ENCODE measurements at regions not wholly inside any gene's neighbourhood (a gene's known extent, or its start where the extent isn't known, plus 50 kb on each side); places are given as distances from the start of the nearest gene placed in this dataset.

DNA sequence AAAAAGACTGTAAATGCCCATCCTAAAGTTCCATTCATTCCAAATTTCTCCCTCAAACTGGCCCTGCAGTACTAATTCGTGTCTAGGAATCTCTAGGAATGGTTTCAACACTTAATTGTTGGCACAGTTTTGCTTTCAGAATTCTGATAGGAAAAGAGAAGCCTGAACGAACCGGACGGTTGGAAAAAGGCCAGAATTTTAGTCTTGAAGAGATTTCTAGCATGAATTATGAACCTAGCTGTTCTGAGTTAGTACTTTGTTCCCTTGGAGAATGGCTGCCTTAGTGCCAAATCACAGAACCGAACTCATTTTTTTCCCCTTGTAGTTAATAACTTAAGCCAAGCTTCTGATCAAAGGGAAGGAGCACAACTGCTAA lies 262.6 kb downstream of the ADAMTS20 start:
- TF ChIP-seq, protein P1, sequence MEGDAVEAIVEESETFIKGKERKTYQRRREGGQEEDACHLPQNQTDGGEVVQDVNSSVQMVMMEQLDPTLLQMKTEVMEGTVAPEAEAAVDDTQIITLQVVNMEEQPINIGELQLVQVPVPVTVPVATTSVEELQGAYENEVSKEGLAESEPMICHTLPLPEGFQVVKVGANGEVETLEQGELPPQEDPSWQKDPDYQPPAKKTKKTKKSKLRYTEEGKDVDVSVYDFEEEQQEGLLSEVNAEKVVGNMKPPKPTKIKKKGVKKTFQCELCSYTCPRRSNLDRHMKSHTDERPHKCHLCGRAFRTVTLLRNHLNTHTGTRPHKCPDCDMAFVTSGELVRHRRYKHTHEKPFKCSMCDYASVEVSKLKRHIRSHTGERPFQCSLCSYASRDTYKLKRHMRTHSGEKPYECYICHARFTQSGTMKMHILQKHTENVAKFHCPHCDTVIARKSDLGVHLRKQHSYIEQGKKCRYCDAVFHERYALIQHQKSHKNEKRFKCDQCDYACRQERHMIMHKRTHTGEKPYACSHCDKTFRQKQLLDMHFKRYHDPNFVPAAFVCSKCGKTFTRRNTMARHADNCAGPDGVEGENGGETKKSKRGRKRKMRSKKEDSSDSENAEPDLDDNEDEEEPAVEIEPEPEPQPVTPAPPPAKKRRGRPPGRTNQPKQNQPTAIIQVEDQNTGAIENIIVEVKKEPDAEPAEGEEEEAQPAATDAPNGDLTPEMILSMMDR (IDR thresholded peaks at IDR 0.05; ENCODE audit: low read depth, low read length), result no peak

DNA sequence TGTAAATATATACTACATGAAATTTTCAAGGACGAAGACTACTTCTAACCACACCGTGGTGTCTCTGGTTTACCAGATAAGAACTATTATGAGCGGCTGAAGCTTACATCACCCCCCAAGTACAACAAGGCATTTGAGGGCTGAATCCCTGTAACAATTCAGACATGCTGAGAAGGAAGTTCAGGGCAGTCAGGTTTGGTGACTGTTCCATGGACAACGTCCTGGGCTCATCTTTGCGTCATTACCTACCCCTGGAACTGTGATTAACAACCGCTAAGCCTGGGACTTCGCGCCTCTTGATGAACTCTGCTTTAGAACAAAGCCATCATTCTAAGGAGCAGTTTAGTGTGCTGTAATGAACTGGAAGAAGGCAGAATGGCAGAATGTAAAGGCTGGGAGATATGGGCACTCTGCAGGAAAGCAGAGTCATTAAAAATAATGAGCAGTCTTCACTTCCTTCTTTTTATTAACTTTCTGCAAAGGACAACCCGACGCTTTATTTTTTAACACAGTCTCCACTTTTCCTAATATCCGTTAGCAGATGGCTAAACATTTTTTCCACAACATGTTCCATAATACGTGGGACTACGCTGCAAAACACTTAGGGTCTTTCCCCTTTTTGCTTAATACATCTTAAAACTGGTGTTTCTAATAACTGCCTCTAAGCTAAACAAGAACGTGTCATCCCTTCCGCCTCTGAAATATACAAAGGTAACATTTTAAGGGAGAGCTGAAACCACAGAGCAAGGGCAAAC lies 263.2 kb downstream of the ADAMTS20 start:
- Histone ChIP-seq H3K4me3 (no peak overlapping the region), H3K36me3 (no peaks in the 10 kb centered on the region), H3K27me3 (no peaks in the 10 kb centered on the region), H3K4me1 (ENCODE audit: low read depth) (peaks cover 23% of the 10 kb centered on the region), H3K27ac (no peak overlapping the region), H3K9me3 (ENCODE audit: low read depth) (no peaks in the 10 kb centered on the region)
- TF ChIP-seq, protein P1 (IDR thresholded peaks at IDR 0.05; ENCODE audit: low read depth, low read length), result no peak
- no peak for DNase-seq (ENCODE audit: low read depth in 1 of 2, low spot score in 1 of 2)

More for the DNA sequence above, 262.6 kb downstream of the ADAMTS20 start:
- no peak overlapping the region for H3K4me3 ChIP-seq
- H3K9me3 ChIP-seq (ENCODE audit: low read depth), result no peaks in the 10 kb centered on the region
- H3K27me3 ChIP-seq, result no peaks in the 10 kb centered on the region
- no peak overlapping the region for H3K27ac ChIP-seq
- no peaks in the 10 kb centered on the region for H3K36me3 ChIP-seq
- H3K4me1 ChIP-seq (ENCODE audit: low read depth), result peaks cover 23% of the 10 kb centered on the region
- DNase-seq (ENCODE audit: low read depth in 1 of 2, low spot score in 1 of 2), result peak in 1 of 2 donors; percentile 88

DNA sequence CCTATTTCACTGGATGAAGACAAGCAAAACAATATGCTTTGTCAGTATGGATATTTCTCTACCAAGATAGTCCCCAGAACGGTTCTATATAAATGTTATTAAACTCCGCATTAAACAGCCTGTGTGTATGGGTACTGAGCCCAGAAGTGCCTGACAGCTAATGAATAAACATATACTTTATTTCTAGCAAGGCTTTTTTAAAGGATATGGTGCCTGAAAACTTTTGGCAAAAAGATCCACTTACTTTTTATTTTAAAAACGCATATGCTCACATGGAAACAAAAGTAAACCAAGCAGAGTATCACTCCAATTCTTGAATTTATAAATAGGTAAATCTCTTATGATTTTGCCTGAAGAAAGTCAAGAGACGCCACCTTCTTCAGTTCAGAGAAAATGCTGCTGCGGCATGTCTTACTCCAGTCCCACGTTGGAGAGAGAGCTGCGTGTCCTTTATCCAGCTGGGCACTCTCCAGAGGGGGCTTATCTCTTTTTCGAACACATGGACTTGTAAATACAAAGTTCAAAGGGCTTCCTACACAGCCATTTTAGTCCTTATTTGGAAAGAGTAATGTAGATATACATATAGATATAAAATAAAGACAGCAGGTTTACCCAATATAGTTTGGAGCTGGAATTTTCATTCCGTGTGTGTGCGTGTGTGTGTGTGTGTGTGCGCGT lies 264.2 kb downstream of the ADAMTS20 start:
- Histone ChIP-seq H3K27ac (peak overlapping the region; percentile 1), H3K4me3 (no peak overlapping the region)

GRCh38 chr12:43286986-43287385 lies 265.0 kb downstream of the ADAMTS20 start:
- DNase-seq (ENCODE audit: low read depth in 1 of 2, low spot score in 1 of 2), result no peak
- H3K36me3 ChIP-seq, result no peaks in the 10 kb centered on the region
- H3K4me3 ChIP-seq, result no peak overlapping the region
- TF ChIP-seq, protein P1 (IDR thresholded peaks at IDR 0.05; ENCODE audit: low read depth, low read length), result no peak
- H3K27me3 ChIP-seq, result no peaks in the 10 kb centered on the region
- H3K9me3 ChIP-seq (ENCODE audit: low read depth), result no peaks in the 10 kb centered on the region
- no peak overlapping the region for H3K27ac ChIP-seq
- peaks cover 24% of the 10 kb centered on the region for H3K4me1 ChIP-seq (ENCODE audit: low read depth)

More for the DNA sequence above, 264.2 kb downstream of the ADAMTS20 start:
- Histone ChIP-seq H3K9me3 (ENCODE audit: low read depth) (no peaks in the 10 kb centered on the region), H3K27me3 (no peaks in the 10 kb centered on the region), H3K4me1 (ENCODE audit: low read depth) (peaks cover 23% of the 10 kb centered on the region), H3K36me3 (no peaks in the 10 kb centered on the region)
- TF ChIP-seq, protein P1 (IDR thresholded peaks at IDR 0.05; ENCODE audit: low read depth, low read length), result no peak
- DNase-seq (ENCODE audit: low read depth in 1 of 2, low spot score in 1 of 2), result peak in 1 of 2 donors; percentile 43

DNA sequence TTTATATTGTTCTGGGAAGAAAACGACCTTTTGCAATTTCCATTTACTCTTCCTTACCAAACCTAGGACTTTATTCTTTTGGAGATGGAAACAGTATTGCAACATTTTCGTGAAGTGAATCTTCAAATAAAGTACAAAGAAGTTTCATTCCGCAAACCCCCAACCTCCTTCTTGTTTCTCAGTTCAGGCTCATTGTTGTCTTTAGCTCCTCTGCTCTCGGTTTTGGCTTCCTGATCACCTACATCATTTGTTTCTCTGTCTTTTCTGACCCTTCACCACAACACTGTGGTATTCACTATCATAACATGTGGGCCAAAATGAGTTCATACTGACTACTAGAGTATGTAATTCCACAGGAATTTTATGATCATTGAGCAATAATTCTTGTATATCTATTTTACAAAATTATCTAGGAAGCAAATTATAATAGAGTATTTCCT lies 266.8 kb downstream of the ADAMTS20 start:
- Histone ChIP-seq H3K27me3 (no peaks in the 10 kb centered on the region), H3K4me1 (ENCODE audit: low read depth) (peaks cover 33% of the 10 kb centered on the region), H3K36me3 (no peaks in the 10 kb centered on the region), H3K27ac (no peak overlapping the region), H3K9me3 (ENCODE audit: low read depth) (no peaks in the 10 kb centered on the region), H3K4me3 (no peak overlapping the region)
- peak in 1 of 2 donors; percentile 85 for DNase-seq (ENCODE audit: low read depth in 1 of 2, low spot score in 1 of 2)
- TF ChIP-seq, protein P1 (IDR thresholded peaks at IDR 0.05; ENCODE audit: low read depth, low read length), result no peak
